ENCODE measurements at regions not wholly inside any gene's neighbourhood (a gene's known extent, or its start where the extent isn't known, plus 50 kb on each side); places are given as distances from the start of the nearest gene placed in this dataset.

DNA sequence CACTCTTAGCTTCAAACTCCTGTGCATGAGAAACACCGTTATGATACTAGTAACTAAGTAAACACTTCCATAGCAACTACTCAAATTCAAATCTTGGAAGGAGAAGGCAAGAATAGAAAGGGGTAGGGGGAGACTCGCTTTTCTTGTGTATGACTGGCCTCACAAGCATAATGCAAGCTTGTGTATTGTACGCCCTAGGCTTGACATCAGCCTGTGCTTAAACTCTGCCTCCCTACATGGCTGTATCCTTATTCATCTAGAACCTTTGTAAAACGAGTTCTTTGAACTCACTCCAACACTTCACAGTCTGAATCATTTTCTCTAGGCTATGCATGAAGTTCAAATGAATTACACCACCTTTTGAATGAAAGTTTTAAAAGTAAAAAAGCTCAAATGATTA lies 1071.2 kb upstream of the ADGRL3 start:
- TF ChIP-seq EZH2 (IDR thresholded peaks at IDR 0.05; ENCODE audit: insufficient read depth, low read length): no peak
- TF ChIP-seq, protein P1, sequence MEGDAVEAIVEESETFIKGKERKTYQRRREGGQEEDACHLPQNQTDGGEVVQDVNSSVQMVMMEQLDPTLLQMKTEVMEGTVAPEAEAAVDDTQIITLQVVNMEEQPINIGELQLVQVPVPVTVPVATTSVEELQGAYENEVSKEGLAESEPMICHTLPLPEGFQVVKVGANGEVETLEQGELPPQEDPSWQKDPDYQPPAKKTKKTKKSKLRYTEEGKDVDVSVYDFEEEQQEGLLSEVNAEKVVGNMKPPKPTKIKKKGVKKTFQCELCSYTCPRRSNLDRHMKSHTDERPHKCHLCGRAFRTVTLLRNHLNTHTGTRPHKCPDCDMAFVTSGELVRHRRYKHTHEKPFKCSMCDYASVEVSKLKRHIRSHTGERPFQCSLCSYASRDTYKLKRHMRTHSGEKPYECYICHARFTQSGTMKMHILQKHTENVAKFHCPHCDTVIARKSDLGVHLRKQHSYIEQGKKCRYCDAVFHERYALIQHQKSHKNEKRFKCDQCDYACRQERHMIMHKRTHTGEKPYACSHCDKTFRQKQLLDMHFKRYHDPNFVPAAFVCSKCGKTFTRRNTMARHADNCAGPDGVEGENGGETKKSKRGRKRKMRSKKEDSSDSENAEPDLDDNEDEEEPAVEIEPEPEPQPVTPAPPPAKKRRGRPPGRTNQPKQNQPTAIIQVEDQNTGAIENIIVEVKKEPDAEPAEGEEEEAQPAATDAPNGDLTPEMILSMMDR (IDR thresholded peaks at IDR 0.05; ENCODE audit: insufficient read depth, low read depth, low read length): no peak

Measured in astrocyte (in vitro differentiated cells and primary cell).